Fibroblast of lung (primary cell): ENCODE measurements at regions not wholly inside any gene's neighbourhood (a gene's known extent, or its start where the extent isn't known, plus 50 kb on each side); places are given as distances from the start of the nearest gene placed in this dataset.

ENCODE experiments used
- EZH2 ChIP-seq: IDR thresholded peaks from 2 replicates; pipeline ENCODE4 v1.5.1; 2012; ENCODE audit warnings: low read length, control low read depth, mild to moderate bottlenecking; ENCODE audit errors: missing control alignments
- TF ChIP-seq, protein P1 (sequence below), 2 donors: IDR thresholded peaks in 1 of 2; conservative IDR thresholded peaks in 1 of 2; 1 replicate in 1 of 2; 2 replicates in 1 of 2; pipeline ENCODE4 v1.5.1; 2011 to 2012; ENCODE audit warnings: low read length in 2 of 2, control low read depth in 1 of 2, inconsistent platforms in 1 of 2, low read depth in 1 of 2, mild to moderate bottlenecking in 1 of 2

DNA sequence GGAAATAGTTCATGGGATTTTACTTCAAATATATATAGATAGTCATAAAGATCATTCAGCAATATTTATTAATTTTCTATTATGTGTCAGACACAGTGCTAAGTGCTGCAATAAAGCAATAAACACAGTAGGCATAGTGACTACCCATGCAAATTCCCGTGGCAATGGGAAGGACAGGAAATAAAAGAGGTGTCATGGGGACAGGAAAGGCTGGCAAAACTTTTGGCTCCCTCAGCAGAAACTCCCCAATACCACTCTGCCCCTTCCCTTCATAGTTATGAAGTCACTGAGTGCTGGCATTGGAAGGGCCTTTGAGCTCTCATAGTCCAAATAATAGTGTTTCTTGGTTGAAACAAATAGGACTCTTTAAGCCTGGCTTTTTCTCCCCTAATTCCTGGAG, 104.4 kb upstream of the DPT start:
- TF ChIP-seq EZH2, result no peak
- TF ChIP-seq, protein P1, sequence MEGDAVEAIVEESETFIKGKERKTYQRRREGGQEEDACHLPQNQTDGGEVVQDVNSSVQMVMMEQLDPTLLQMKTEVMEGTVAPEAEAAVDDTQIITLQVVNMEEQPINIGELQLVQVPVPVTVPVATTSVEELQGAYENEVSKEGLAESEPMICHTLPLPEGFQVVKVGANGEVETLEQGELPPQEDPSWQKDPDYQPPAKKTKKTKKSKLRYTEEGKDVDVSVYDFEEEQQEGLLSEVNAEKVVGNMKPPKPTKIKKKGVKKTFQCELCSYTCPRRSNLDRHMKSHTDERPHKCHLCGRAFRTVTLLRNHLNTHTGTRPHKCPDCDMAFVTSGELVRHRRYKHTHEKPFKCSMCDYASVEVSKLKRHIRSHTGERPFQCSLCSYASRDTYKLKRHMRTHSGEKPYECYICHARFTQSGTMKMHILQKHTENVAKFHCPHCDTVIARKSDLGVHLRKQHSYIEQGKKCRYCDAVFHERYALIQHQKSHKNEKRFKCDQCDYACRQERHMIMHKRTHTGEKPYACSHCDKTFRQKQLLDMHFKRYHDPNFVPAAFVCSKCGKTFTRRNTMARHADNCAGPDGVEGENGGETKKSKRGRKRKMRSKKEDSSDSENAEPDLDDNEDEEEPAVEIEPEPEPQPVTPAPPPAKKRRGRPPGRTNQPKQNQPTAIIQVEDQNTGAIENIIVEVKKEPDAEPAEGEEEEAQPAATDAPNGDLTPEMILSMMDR (conservative IDR thresholded peaks at IDR 0.05 in 1 of 2, IDR thresholded peaks at IDR 0.05 in 1 of 2; ENCODE audit: low read depth in 1 of 2, low read length in 2 of 2), result no peak
